GM18867 (cell line): ENCODE measurements at regions not wholly inside any gene's neighbourhood (a gene's known extent, or its start where the extent isn't known, plus 50 kb on each side); places are given as distances from the start of the nearest gene placed in this dataset.
"Not testable (repeated sequence)": the region's sequence is repeated elsewhere in the genome, so short reads cannot be mapped to it uniquely, and the experiment has no call there.

Experiments used
- ATAC-seq: cut with Tn5 transposase; IDR thresholded peaks from one replicate; pipeline ENCODE4 v1.9.1; 2021; ENCODE audit warnings: mild to moderate bottlenecking, moderate library complexity; ENCODE audit not compliant: unreplicated experiment

GRCh38 chr21:36246080-36246631 lies 73.8 kb upstream of the MORC3 start:
- no peak for ATAC-seq

- no peak for ATAC-seq
Measured at GRCh38 chr21:36247316-36248010, 72.5 kb upstream of the MORC3 start.

GRCh38 chr21:36249576-36250422 lies 70.2 kb upstream of the MORC3 start:
- no peak for ATAC-seq

GRCh38 chr21:36250423-36251075 lies 69.4 kb upstream of the MORC3 start:
- ATAC-seq, result no peak

- ATAC-seq, result no peak
Measured at GRCh38 chr21:36254106-36254941, 65.7 kb upstream of the MORC3 start.

- ATAC-seq, result peak; percentile 62
Measured at GRCh38 chr21:36255663-36256062, 64.3 kb upstream of the MORC3 start.

- no peak for ATAC-seq
Measured at GRCh38 chr21:36257657-36258056, 62.3 kb upstream of the MORC3 start.

- no peak for ATAC-seq
Measured at GRCh38 chr21:36260030-36260787, 59.8 kb upstream of the MORC3 start.

- ATAC-seq, result no peak
Measured at GRCh38 chr21:36260802-36261201, 59.2 kb upstream of the MORC3 start.

- ATAC-seq, result no peak
Measured at GRCh38 chr21:36261459-36261858, 58.5 kb upstream of the MORC3 start.

GRCh38 chr21:36263797-36264196 lies 56.2 kb upstream of the MORC3 start:
- no peak for ATAC-seq

- no peak for ATAC-seq
Measured at GRCh38 chr21:36265431-36265830, 54.6 kb upstream of the MORC3 start.

GRCh38 chr21:36267828-36268227 lies 52.2 kb upstream of the MORC3 start:
- ATAC-seq, result not testable (repeated sequence)

GRCh38 chr21:36268264-36268663 lies 51.7 kb upstream of the MORC3 start:
- ATAC-seq, result not testable (repeated sequence)
